ENCODE measurements at regions not wholly inside any gene's neighbourhood (a gene's known extent, or its start where the extent isn't known, plus 50 kb on each side); places are given as distances from the start of the nearest gene placed in this dataset.

GRCh38 chr4:17142232-17142711 lies 243.8 kb upstream of the LDB2 start:
- peak; percentile 93 for DNase-seq (ENCODE audit: low read depth)
- in situ Hi-C loops (cut with HindIII; ENCODE audit: low sequenced_read_pairs), result no loop called here
- no peak overlapping the region for H3K4me3 ChIP-seq (ENCODE audit: low read depth, low read length)
- no peak for TF ChIP-seq CTCF (IDR thresholded peaks at IDR 0.05; ENCODE audit: low read depth, low read length, missing control alignments)

- DNase-seq (ENCODE audit: low read depth), result no peak
- in situ Hi-C loops (cut with HindIII; ENCODE audit: low sequenced_read_pairs), result no loop called here
- no peak overlapping the region for H3K4me3 ChIP-seq (ENCODE audit: low read depth, low read length)
- no peak for TF ChIP-seq CTCF (IDR thresholded peaks at IDR 0.05; ENCODE audit: low read depth, low read length, missing control alignments)
Measured at GRCh38 chr4:17138847-17139246, 240.4 kb upstream of the LDB2 start.

GRCh38 chr4:17134565-17134964 lies 236.1 kb upstream of the LDB2 start:
- in situ Hi-C loops (cut with HindIII; ENCODE audit: low sequenced_read_pairs), result no loop called here

GRCh38 chr4:17134100-17134499 lies 235.7 kb upstream of the LDB2 start:
- in situ Hi-C loops (cut with HindIII; ENCODE audit: low sequenced_read_pairs), result no loop called here
- TF ChIP-seq CTCF (IDR thresholded peaks at IDR 0.05; ENCODE audit: low read depth, low read length, missing control alignments), result no peak
- H3K4me3 ChIP-seq (ENCODE audit: low read depth, low read length), result no peak overlapping the region
- no peak for DNase-seq (ENCODE audit: low read depth)

More at GRCh38 chr4:17134565-17134964, 236.1 kb upstream of the LDB2 start:
- DNase-seq (ENCODE audit: low read depth), result no peak
- H3K4me3 ChIP-seq (ENCODE audit: low read depth, low read length), result no peak overlapping the region
- no peak for TF ChIP-seq CTCF (IDR thresholded peaks at IDR 0.05; ENCODE audit: low read depth, low read length, missing control alignments)

GRCh38 chr4:17132226-17132625 lies 233.8 kb upstream of the LDB2 start:
- in situ Hi-C loops (cut with HindIII; ENCODE audit: low sequenced_read_pairs), result no loop called here
- TF ChIP-seq CTCF (IDR thresholded peaks at IDR 0.05; ENCODE audit: low read depth, low read length, missing control alignments), result no peak
- H3K4me3 ChIP-seq (ENCODE audit: low read depth, low read length), result no peak overlapping the region
- no peak for DNase-seq (ENCODE audit: low read depth)

- in situ Hi-C loops (cut with HindIII; ENCODE audit: low sequenced_read_pairs), result no loop called here
- no peak overlapping the region for H3K4me3 ChIP-seq (ENCODE audit: low read depth, low read length)
- TF ChIP-seq CTCF (IDR thresholded peaks at IDR 0.05; ENCODE audit: low read depth, low read length, missing control alignments), result no peak
- no peak for DNase-seq (ENCODE audit: low read depth)
Measured at GRCh38 chr4:17128268-17128667, 229.8 kb upstream of the LDB2 start.

Data from astrocyte of the cerebellum (primary cell).